ENCODE measurements at regions not wholly inside any gene's neighbourhood (a gene's known extent, or its start where the extent isn't known, plus 50 kb on each side); places are given as distances from the start of the nearest gene placed in this dataset.

GRCh38 chr6:181049-181654, 111.1 kb upstream of the DUSP22 start:
- TF ChIP-seq FOXK2 (IDR thresholded peaks at IDR 0.05) (no peak), ZNF384 (IDR thresholded peaks at IDR 0.05) (no peak), SP1 (IDR thresholded peaks at IDR 0.05) (no peak), ELF4 (IDR thresholded peaks at IDR 0.05) (no peak), BHLHE40 (IDR thresholded peaks at IDR 0.05; ENCODE audit: borderline replicate concordance) (no peak), SUZ12 (IDR thresholded peaks at IDR 0.05) (no peak), FOXM1 (IDR thresholded peaks at IDR 0.05; ENCODE audit: borderline replicate concordance) (no peak), FOXA1 (IDR thresholded peaks at IDR 0.05) (no peak)
